ENCODE measurements at regions not wholly inside any gene's neighbourhood (a gene's known extent, or its start where the extent isn't known, plus 50 kb on each side); places are given as distances from the start of the nearest gene placed in this dataset.

DNA sequence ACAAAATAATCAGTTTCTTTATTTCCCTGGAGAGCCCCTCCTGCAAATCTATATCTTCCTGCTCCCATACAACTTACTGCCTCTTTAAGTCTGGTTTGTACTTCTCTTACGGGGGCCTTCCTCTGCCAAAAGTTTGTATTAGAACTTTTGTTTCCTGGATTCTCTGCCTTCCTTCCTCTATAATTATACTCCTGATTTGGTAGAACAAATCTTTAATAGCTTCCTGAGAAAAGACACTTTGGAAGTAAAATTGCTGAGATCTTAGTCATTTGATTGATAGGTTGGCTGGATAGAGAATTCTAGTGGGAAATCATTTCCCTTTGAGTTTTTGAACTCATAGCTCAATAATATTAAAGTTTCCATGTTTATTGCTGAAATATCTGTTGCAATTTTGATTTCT is 499.2 kb downstream of the RAB38 start:
- TF ChIP-seq, protein P1, sequence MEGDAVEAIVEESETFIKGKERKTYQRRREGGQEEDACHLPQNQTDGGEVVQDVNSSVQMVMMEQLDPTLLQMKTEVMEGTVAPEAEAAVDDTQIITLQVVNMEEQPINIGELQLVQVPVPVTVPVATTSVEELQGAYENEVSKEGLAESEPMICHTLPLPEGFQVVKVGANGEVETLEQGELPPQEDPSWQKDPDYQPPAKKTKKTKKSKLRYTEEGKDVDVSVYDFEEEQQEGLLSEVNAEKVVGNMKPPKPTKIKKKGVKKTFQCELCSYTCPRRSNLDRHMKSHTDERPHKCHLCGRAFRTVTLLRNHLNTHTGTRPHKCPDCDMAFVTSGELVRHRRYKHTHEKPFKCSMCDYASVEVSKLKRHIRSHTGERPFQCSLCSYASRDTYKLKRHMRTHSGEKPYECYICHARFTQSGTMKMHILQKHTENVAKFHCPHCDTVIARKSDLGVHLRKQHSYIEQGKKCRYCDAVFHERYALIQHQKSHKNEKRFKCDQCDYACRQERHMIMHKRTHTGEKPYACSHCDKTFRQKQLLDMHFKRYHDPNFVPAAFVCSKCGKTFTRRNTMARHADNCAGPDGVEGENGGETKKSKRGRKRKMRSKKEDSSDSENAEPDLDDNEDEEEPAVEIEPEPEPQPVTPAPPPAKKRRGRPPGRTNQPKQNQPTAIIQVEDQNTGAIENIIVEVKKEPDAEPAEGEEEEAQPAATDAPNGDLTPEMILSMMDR (conservative IDR thresholded peaks at IDR 0.05; ENCODE audit: low read depth, low read length) = no peak
- TF ChIP-seq EZH2 (IDR thresholded peaks at IDR 0.05; ENCODE audit: low read length, unreplicated experiment) (no peak), EZH2phosphoT487 (IDR thresholded peaks at IDR 0.05; ENCODE audit: borderline replicate concordance, low read length) (no peak)
- ATAC-seq (peak; percentile 64), DNase-seq (peak; percentile 44)
- no peaks in the 10 kb centered on the region for H3K27me3 ChIP-seq (ENCODE audit: low read length)
- BruUV-seq (replicated peaks) = no TSS peak
- no peaks in the 10 kb centered on the region for H4K20me1 ChIP-seq (ENCODE audit: low read length)
- ChIA-PET CTCF (no interaction called here), POLR2A (ENCODE audit: unreplicated experiment) (no interaction called here)
- H3K27ac ChIP-seq (ENCODE audit: low read length) = no peak overlapping the region
- no peak overlapping the region for H3K4me3 ChIP-seq (ENCODE audit: low read length)
- no peaks in the 10 kb centered on the region for H3K36me3 ChIP-seq (ENCODE audit: low read depth, low read length)
- H3F3A ChIP-seq (ENCODE audit: low read length, unreplicated experiment) = no peaks in the 10 kb centered on the region
- H3K9me2 ChIP-seq (replicated peaks; ENCODE audit: low read length) = no peaks in the 10 kb centered on the region
- H3K4me1 ChIP-seq (ENCODE audit: insufficient read depth, low read length) = no peaks in the 10 kb centered on the region
- H2AFZ ChIP-seq (ENCODE audit: low read length) = no peak overlapping the region
- H3K9me3 ChIP-seq (ENCODE audit: low read length) = no peaks in the 10 kb centered on the region
- intact Hi-C loops (cut with micrococcal nuclease) = no loop called here
- no peaks in the 10 kb centered on the region for H3K79me2 ChIP-seq (ENCODE audit: low read length)
- H3K9ac ChIP-seq (ENCODE audit: low read length) = no peak overlapping the region
- H3K4me2 ChIP-seq (ENCODE audit: low read length) = no peak overlapping the region

- DNase-seq (no peak), ATAC-seq (no peak)
- TF ChIP-seq, protein P1 (conservative IDR thresholded peaks at IDR 0.05; ENCODE audit: low read depth, low read length) = no peak
- TF ChIP-seq EZH2phosphoT487 (IDR thresholded peaks at IDR 0.05; ENCODE audit: borderline replicate concordance, low read length) (no peak), EZH2 (IDR thresholded peaks at IDR 0.05; ENCODE audit: low read length, unreplicated experiment) (no peak)
- no TSS peak for BruUV-seq (replicated peaks)
- Histone ChIP-seq H2AFZ (ENCODE audit: low read length) (no peak overlapping the region), H3K4me1 (ENCODE audit: insufficient read depth, low read length) (no peaks in the 10 kb centered on the region), H3K9me2 (replicated peaks; ENCODE audit: low read length) (no peaks in the 10 kb centered on the region), H3K9ac (ENCODE audit: low read length) (no peak overlapping the region), H3K4me3 (ENCODE audit: low read length) (no peak overlapping the region), H3K27me3 (ENCODE audit: low read length) (peaks cover 15% of the 10 kb centered on the region; the same call in 1 of the 2 replicates), H3F3A (ENCODE audit: low read length, unreplicated experiment) (no peaks in the 10 kb centered on the region), H3K79me2 (ENCODE audit: low read length) (no peaks in the 10 kb centered on the region), H4K20me1 (ENCODE audit: low read length) (no peaks in the 10 kb centered on the region), H3K4me2 (ENCODE audit: low read length) (no peak overlapping the region), H3K27ac (ENCODE audit: low read length) (no peak overlapping the region), H3K36me3 (ENCODE audit: low read depth, low read length) (no peaks in the 10 kb centered on the region), H3K9me3 (ENCODE audit: low read length) (no peaks in the 10 kb centered on the region)
- intact Hi-C loops (cut with micrococcal nuclease) = no loop called here
- ChIA-PET POLR2A (ENCODE audit: unreplicated experiment) (no interaction called here), CTCF (no interaction called here)
Observed at GRCh38 chr11:87666730-87667129, 508.5 kb downstream of the RAB38 start.

GRCh38 chr11:87662287-87662686 is 513.0 kb downstream of the RAB38 start:
- Histone ChIP-seq H3K27ac (ENCODE audit: low read length) (no peak overlapping the region), H3F3A (ENCODE audit: low read length, unreplicated experiment) (no peaks in the 10 kb centered on the region), H3K9me3 (ENCODE audit: low read length) (no peaks in the 10 kb centered on the region), H3K4me2 (ENCODE audit: low read length) (no peak overlapping the region), H3K4me1 (ENCODE audit: insufficient read depth, low read length) (no peaks in the 10 kb centered on the region), H2AFZ (ENCODE audit: low read length) (no peak overlapping the region), H3K79me2 (ENCODE audit: low read length) (no peaks in the 10 kb centered on the region), H3K9me2 (replicated peaks; ENCODE audit: low read length) (no peaks in the 10 kb centered on the region), H3K9ac (ENCODE audit: low read length) (no peak overlapping the region), H3K4me3 (ENCODE audit: low read length) (no peak overlapping the region), H3K27me3 (ENCODE audit: low read length) (peaks cover 12% of the 10 kb centered on the region; the same call in 1 of the 2 replicates), H3K36me3 (ENCODE audit: low read depth, low read length) (no peaks in the 10 kb centered on the region), H4K20me1 (ENCODE audit: low read length) (no peaks in the 10 kb centered on the region)
- POLR2A ChIA-PET (ENCODE audit: unreplicated experiment) = no interaction called here
- no TSS peak for BruUV-seq (replicated peaks)
- CTCF ChIA-PET = no interaction called here
- TF ChIP-seq, protein P1 (conservative IDR thresholded peaks at IDR 0.05; ENCODE audit: low read depth, low read length) = no peak
- TF ChIP-seq EZH2 (IDR thresholded peaks at IDR 0.05; ENCODE audit: low read length, unreplicated experiment) (no peak), EZH2phosphoT487 (IDR thresholded peaks at IDR 0.05; ENCODE audit: borderline replicate concordance, low read length) (no peak)
- ATAC-seq (no peak), DNase-seq (no peak)
- intact Hi-C loops (cut with micrococcal nuclease) = no loop called here

Measured in PC-3 (cell line).